ENCODE measurements at regions not wholly inside any gene's neighbourhood (a gene's known extent, or its start where the extent isn't known, plus 50 kb on each side); places are given as distances from the start of the nearest gene placed in this dataset.

DNA sequence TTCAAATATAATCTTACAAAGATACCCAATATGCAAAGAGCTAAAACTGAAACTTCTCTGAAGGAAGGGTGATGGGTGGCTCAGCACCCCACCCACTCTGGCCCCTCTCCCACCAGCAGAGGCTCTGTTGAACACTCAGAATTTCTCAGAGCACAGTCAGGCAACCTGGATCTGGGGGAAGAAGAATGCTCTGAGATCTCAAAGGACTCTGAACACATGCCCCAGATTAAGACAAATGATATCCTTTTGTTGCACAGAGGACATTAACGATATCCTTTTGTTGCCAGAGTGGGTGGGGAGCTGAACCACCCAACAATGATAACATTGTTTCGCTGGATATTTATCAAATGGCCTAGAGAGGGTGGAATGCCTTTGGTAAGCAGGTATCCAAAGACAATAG is 104.8 kb downstream of the LBH start:
- no peaks in the 10 kb centered on the region for H3K9me3 ChIP-seq (ENCODE audit: low read depth)
- Mint-ChIP-seq H3K36me3 (no peaks in the 10 kb centered on the region), H3K27ac (no peak overlapping the region), H3K27me3 (ENCODE audit: insufficient read depth, low read depth) (peaks cover 4% of the 10 kb centered on the region), H3K9me3 (peaks cover 4% of the 10 kb centered on the region), H3K4me1 (peaks cover 5% of the 10 kb centered on the region), H3K4me3 (no peak overlapping the region)
- peaks cover 12% of the 10 kb centered on the region for H3K4me1 ChIP-seq
- H3K4me2 ChIP-seq: no peak overlapping the region
- H4K20me1 ChIP-seq (ENCODE audit: low read depth): no peaks in the 10 kb centered on the region
- TF ChIP-seq EZH2 (IDR thresholded peaks at IDR 0.05): no peak
- no peak for TF ChIP-seq CTCF (IDR thresholded peaks at IDR 0.05)
- no peak for TF ChIP-seq EZH2phosphoT487 (IDR thresholded peaks at IDR 0.05)
- no peak overlapping the region for H2AFZ ChIP-seq (replicated peaks)
- no peak overlapping the region for H3K27ac ChIP-seq
- H3K36me3 ChIP-seq: no peaks in the 10 kb centered on the region
- no peaks in the 10 kb centered on the region for H3K27me3 ChIP-seq
- H3K9ac ChIP-seq: no peak overlapping the region
- H3F3A ChIP-seq (ENCODE audit: low read depth): peaks cover 7% of the 10 kb centered on the region
- H3K4me3 ChIP-seq: no peak overlapping the region
- DNase-seq (ENCODE audit: low spot score): no peak
- H3K79me2 ChIP-seq (ENCODE audit: low read depth): no peaks in the 10 kb centered on the region

- Mint-ChIP-seq H3K9me3 (peaks cover 8% of the 10 kb centered on the region), H3K4me3 (no peak overlapping the region), H3K27me3 (ENCODE audit: insufficient read depth, low read depth) (peaks cover 4% of the 10 kb centered on the region), H3K36me3 (no peaks in the 10 kb centered on the region), H3K4me1 (peaks cover 5% of the 10 kb centered on the region), H3K27ac (no peak overlapping the region)
- Histone ChIP-seq H3K9me3 (ENCODE audit: low read depth) (no peaks in the 10 kb centered on the region), H2AFZ (replicated peaks) (no peak overlapping the region), H3K4me1 (peaks cover 12% of the 10 kb centered on the region), H4K20me1 (ENCODE audit: low read depth) (no peaks in the 10 kb centered on the region), H3K4me3 (no peak overlapping the region), H3K4me2 (no peak overlapping the region), H3F3A (ENCODE audit: low read depth) (peaks cover 7% of the 10 kb centered on the region), H3K27me3 (no peaks in the 10 kb centered on the region), H3K9ac (no peak overlapping the region), H3K79me2 (ENCODE audit: low read depth) (no peaks in the 10 kb centered on the region), H3K36me3 (no peaks in the 10 kb centered on the region), H3K27ac (no peak overlapping the region)
- DNase-seq (ENCODE audit: low spot score): no peak
- no peak for TF ChIP-seq EZH2phosphoT487 (IDR thresholded peaks at IDR 0.05)
- no peak for TF ChIP-seq CTCF (IDR thresholded peaks at IDR 0.05)
- TF ChIP-seq EZH2 (IDR thresholded peaks at IDR 0.05): no peak
Measured at GRCh38 chr2:30336978-30337841, 105.9 kb downstream of the LBH start.

DNA sequence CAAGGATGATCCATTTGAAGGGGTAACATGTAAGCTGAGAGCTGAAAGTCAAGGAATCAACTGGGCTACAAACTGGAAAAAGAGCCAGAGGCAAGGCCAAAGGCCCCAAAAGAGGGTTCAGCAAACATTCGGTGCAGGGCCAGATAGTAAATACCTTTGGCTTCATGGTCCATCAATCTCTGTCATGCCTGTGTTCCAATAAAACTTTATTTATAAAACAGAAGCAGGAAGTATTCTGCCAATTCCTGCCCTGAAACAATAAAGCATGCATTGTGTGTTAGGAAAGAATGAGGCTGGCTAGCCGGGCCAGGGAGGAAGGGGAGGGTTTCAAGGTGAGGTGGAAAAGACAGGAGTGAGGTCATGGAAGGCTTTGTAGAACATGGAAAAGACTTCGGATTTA is 107.1 kb downstream of the LBH start:
- Histone ChIP-seq H3K79me2 (ENCODE audit: low read depth) (no peaks in the 10 kb centered on the region), H3F3A (ENCODE audit: low read depth) (peaks cover 7% of the 10 kb centered on the region), H3K4me1 (peaks cover 12% of the 10 kb centered on the region), H3K9me3 (ENCODE audit: low read depth) (no peaks in the 10 kb centered on the region), H3K9ac (no peak overlapping the region), H3K27ac (no peak overlapping the region), H3K36me3 (no peaks in the 10 kb centered on the region), H4K20me1 (ENCODE audit: low read depth) (no peaks in the 10 kb centered on the region), H3K4me2 (no peak overlapping the region), H2AFZ (replicated peaks) (no peak overlapping the region), H3K4me3 (no peak overlapping the region), H3K27me3 (no peaks in the 10 kb centered on the region)
- H3K9me3 Mint-ChIP-seq: peaks cover 14% of the 10 kb centered on the region
- no peak overlapping the region for H3K4me3 Mint-ChIP-seq
- no peak overlapping the region for H3K27ac Mint-ChIP-seq
- no peaks in the 10 kb centered on the region for H3K36me3 Mint-ChIP-seq
- H3K27me3 Mint-ChIP-seq (ENCODE audit: insufficient read depth, low read depth): no peaks in the 10 kb centered on the region
- DNase-seq (ENCODE audit: low spot score): no peak
- no peaks in the 10 kb centered on the region for H3K4me1 Mint-ChIP-seq
- no peak for TF ChIP-seq EZH2phosphoT487 (IDR thresholded peaks at IDR 0.05)
- TF ChIP-seq EZH2 (IDR thresholded peaks at IDR 0.05): no peak
- TF ChIP-seq CTCF (IDR thresholded peaks at IDR 0.05): no peak
